Activated CD4-positive, alpha-beta memory T cell treated with anti-CD3 and anti-CD28 coated beads, Interleukin-2, amount 10 ng/mL, durations not matched to agents 7 days and 5 days (primary cell): ENCODE measurements at regions not wholly inside any gene's neighbourhood (a gene's known extent, or its start where the extent isn't known, plus 50 kb on each side); places are given as distances from the start of the nearest gene placed in this dataset.
"Not testable (repeated sequence)": the region's sequence is repeated elsewhere in the genome, so short reads cannot be mapped to it uniquely, and the experiment has no call there.

Experiments
- CTCF ChIA-PET: fragments of 350-600 bp; sonication (Branson Sonifier 250); formaldehyde crosslinking; loops from one replicate; lab custom pipeline; 2021; ENCODE audit warnings: antibody characterized with exemption, inconsistent platforms; lab: Charles Lee
- POLR2A ChIA-PET: fragments of 350-600 bp; sonication (Branson Sonifier 250); formaldehyde crosslinking; loops from one replicate; lab custom pipeline; 2021; ENCODE audit warnings: antibody characterized with exemption; lab: Charles Lee
- DNase-seq: peaks from one replicate; pipeline ENCODE4 v3.0.0-alpha.2; 2020
- H3K27ac Mint-ChIP-seq: one replicate; pipeline ENCODE4 v1.8.0; 2021; ENCODE audit warnings: mild to moderate bottlenecking, mixed read lengths
- H3K27me3 Mint-ChIP-seq: one replicate; pipeline ENCODE4 v1.8.0; 2021; ENCODE audit warnings: mixed read lengths
- H3K36me3 Mint-ChIP-seq: one replicate; pipeline ENCODE4 v1.8.0; 2021; ENCODE audit warnings: low read depth, mixed read lengths
- H3K4me1 Mint-ChIP-seq: one replicate; pipeline ENCODE4 v1.8.0; 2021; ENCODE audit warnings: mixed read lengths
- H3K4me3 Mint-ChIP-seq: one replicate; pipeline ENCODE4 v1.8.0; 2021; ENCODE audit warnings: mild to moderate bottlenecking, mixed read lengths
- H3K9me3 Mint-ChIP-seq: one replicate; pipeline ENCODE4 v1.8.0; 2021; ENCODE audit warnings: mixed read lengths

DNA sequence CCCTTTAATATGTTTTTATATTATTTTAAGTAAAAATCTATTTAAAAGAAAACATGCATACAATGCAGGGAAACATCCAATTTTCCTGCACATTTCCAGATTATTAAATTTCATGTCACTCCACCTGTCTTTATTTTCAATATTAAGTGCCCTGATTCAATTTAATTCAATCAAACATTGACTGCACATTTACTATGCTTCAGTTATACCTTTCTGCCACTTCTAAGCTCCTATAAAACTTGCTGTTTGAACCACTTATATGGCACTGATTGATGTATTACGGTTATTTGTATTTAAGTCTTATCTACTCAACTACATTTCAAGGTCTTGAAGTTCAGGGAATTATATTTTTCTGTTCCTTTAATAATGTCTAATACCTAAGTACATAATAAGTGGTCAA lies 198.0 kb downstream of the CAVIN4 start:
- no peaks in the 10 kb centered on the region for H3K36me3 Mint-ChIP-seq
- ChIA-PET CTCF (no interaction called here), POLR2A (no interaction called here)
- no peaks in the 10 kb centered on the region for H3K4me1 Mint-ChIP-seq
- peaks cover 3% of the 10 kb centered on the region for H3K9me3 Mint-ChIP-seq
- H3K27me3 Mint-ChIP-seq, result no peaks in the 10 kb centered on the region
- no peak overlapping the region for H3K4me3 Mint-ChIP-seq
- H3K27ac Mint-ChIP-seq, result no peak overlapping the region
- no peak for DNase-seq

DNA sequence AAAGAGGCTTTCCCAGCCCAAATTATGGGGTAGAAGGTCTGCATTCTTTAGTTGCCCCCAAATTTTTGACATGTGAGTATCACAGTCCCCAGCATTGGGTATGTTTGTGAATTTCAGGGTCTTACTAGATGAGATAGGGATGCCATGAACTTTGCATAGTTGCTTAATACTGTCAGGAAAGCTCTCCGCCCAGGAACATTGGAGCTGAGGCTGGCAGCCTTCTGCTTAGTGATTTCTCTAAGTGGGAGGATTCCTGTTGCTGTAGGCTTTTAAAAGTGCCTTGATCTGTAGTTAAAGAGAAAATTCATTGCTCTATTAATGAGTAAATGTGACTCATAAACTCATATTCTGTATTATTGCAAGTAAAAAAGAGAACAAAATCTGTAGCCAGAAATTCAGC lies 206.9 kb downstream of the CAVIN4 start:
- ChIA-PET CTCF (no interaction called here), POLR2A (no interaction called here)
- DNase-seq, result no peak
- Mint-ChIP-seq H3K27me3 (no peaks in the 10 kb centered on the region), H3K4me1 (no peaks in the 10 kb centered on the region), H3K4me3 (no peak overlapping the region), H3K9me3 (peaks cover 3% of the 10 kb centered on the region), H3K36me3 (no peaks in the 10 kb centered on the region), H3K27ac (no peak overlapping the region)

DNA sequence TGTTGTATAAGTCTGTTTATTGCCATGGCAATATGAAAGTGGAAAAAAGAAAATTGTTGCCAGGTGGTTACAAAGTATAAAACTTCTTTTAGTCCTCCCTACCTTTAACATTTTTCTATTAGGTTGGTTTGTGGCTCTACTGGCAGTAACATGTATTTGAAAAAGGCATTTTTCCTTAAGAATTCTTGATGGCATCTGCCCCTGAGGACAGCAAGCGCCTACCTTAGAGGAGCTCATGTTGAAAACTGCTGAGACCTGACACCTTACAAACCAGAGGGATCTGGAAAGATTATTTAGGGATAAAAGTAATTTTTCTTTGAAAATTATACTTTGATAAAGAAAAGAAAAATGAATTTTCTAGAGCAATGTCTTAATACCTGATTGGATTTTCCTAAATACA lies 208.1 kb downstream of the CAVIN4 start:
- no peak overlapping the region for H3K27ac Mint-ChIP-seq
- no peak for DNase-seq
- H3K9me3 Mint-ChIP-seq, result peaks cover 3% of the 10 kb centered on the region
- no peaks in the 10 kb centered on the region for H3K27me3 Mint-ChIP-seq
- H3K4me1 Mint-ChIP-seq, result no peaks in the 10 kb centered on the region
- ChIA-PET CTCF (no interaction called here), POLR2A (no interaction called here)
- H3K4me3 Mint-ChIP-seq, result no peak overlapping the region
- H3K36me3 Mint-ChIP-seq, result no peaks in the 10 kb centered on the region

DNA sequence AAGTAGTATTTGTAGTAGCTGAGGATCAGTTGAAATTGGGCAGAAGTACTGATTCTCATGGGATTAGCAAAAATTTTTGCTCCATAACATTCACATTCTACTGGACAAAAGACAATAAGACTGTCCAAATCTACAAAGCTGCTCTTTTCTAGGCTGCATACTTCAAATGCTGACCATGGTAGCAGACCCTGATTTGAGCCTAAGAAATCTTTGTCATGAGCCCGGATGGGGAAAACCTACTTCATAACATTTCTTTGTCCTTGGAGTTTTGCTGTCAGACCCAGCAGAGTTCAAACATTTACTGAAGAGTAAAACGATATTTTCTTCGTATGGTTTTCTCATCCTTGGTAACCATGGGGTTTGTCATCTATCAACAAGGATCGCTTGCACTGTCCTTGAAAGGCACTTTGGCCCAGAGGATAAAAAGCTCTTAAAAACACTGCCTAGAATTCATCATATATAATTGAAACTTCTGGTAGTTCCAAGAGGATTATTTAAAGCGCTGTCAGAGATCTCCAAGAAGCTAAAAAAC lies 216.9 kb downstream of the CAVIN4 start:
- H3K36me3 Mint-ChIP-seq, result no peaks in the 10 kb centered on the region
- H3K4me1 Mint-ChIP-seq, result no peaks in the 10 kb centered on the region
- H3K4me3 Mint-ChIP-seq, result no peak overlapping the region
- POLR2A ChIA-PET, result no interaction called here
- H3K27ac Mint-ChIP-seq, result no peak overlapping the region
- DNase-seq, result no peak
- H3K9me3 Mint-ChIP-seq, result no peaks in the 10 kb centered on the region
- CTCF ChIA-PET, result no interaction called here
- H3K27me3 Mint-ChIP-seq, result no peaks in the 10 kb centered on the region

DNA sequence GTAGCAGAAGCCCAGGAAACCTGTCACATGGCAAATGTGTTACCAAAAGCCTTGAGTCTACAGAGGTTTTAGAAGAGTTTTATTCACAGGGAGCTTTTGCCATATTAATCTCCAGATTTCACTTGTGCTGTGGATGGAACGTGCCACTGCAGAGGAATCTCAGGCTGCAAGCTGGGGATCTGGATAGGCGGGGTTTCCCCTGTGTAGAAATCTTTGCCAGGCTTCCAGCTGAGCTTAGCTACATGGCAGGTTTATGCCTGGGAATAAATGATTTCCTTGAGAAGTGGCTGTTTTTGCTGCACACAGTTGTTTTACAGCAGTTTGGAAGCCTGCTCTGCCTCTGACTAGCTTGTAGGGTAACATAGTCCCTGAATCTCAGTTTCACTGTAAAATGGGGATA lies 224.6 kb upstream of the PLPPR1 start:
- CTCF ChIA-PET, result no interaction called here
- no peaks in the 10 kb centered on the region for H3K36me3 Mint-ChIP-seq
- H3K4me1 Mint-ChIP-seq, result no peaks in the 10 kb centered on the region
- H3K9me3 Mint-ChIP-seq, result peaks cover 3% of the 10 kb centered on the region
- no peaks in the 10 kb centered on the region for H3K27me3 Mint-ChIP-seq
- POLR2A ChIA-PET, result no interaction called here
- H3K27ac Mint-ChIP-seq, result no peak overlapping the region
- no peak overlapping the region for H3K4me3 Mint-ChIP-seq
- no peak for DNase-seq

DNA sequence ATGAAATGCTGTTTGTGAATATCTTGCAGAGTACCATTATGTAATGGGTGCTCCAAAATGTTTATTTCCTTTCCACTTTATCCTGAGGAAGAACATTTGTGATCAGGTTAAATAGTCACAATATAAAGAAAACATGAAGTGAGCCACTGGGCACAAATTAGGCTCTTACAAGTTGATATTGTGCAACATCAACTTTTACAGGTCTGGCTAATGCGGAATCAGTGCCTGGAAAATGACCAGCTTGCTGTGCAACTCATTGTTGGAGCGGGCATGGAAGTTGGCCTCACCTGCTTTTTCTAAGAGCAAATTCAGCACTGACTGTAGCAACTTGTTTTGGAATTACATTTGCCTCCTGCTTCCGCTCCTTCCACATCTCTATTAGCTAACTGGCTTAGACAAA lies 216.9 kb upstream of the PLPPR1 start:
- H3K27me3 Mint-ChIP-seq, result no peaks in the 10 kb centered on the region
- no peaks in the 10 kb centered on the region for H3K4me1 Mint-ChIP-seq
- ChIA-PET POLR2A (no interaction called here), CTCF (no interaction called here)
- DNase-seq, result no peak
- H3K36me3 Mint-ChIP-seq, result no peaks in the 10 kb centered on the region
- no peaks in the 10 kb centered on the region for H3K9me3 Mint-ChIP-seq
- no peak overlapping the region for H3K4me3 Mint-ChIP-seq
- no peak overlapping the region for H3K27ac Mint-ChIP-seq

DNA sequence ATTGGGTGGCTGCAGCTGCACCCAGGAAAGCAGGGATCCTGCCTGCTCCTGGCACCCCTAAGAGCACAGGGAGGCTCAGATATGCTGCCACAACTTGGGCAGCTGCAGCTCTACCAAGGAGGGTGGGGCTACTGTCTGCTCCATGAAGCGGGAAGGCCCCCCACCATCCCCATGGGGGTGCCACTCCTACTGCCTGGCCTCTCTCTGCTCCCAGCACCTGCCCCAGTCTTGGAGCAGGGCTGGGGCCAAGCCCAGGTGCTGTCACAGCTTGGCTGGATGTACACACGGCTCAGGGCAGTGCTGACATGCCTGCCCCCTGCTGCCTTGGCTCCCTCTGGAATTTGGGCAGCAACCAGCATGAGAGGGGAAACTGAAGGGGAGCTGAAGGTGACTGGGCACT lies 214.7 kb upstream of the PLPPR1 start:
- H3K27ac Mint-ChIP-seq, result no peak overlapping the region
- H3K4me3 Mint-ChIP-seq, result no peak overlapping the region
- no peaks in the 10 kb centered on the region for H3K27me3 Mint-ChIP-seq
- no peaks in the 10 kb centered on the region for H3K4me1 Mint-ChIP-seq
- ChIA-PET POLR2A (no interaction called here), CTCF (no interaction called here)
- H3K9me3 Mint-ChIP-seq, result no peaks in the 10 kb centered on the region
- H3K36me3 Mint-ChIP-seq, result no peaks in the 10 kb centered on the region
- DNase-seq, result no peak

DNA sequence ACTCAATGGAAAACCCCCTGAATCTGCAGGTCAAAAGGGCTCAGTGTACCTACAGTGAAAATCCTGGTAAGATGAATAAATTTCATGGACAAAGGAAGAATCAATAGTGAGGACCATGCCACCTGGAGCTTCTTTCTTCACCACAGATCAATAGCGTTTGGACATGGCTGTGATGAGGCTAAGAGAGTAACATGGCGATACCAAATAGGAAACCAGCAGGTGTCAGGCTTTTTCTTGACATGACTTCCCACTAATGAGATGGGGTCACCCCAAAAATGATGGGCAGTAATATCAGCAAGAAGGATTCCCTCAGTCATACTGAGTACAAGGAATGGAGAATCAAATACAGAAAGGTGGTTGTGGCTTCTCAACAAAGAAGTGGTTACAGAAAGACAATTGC lies 208.5 kb upstream of the PLPPR1 start:
- CTCF ChIA-PET, result no interaction called here
- no peak for DNase-seq

DNA sequence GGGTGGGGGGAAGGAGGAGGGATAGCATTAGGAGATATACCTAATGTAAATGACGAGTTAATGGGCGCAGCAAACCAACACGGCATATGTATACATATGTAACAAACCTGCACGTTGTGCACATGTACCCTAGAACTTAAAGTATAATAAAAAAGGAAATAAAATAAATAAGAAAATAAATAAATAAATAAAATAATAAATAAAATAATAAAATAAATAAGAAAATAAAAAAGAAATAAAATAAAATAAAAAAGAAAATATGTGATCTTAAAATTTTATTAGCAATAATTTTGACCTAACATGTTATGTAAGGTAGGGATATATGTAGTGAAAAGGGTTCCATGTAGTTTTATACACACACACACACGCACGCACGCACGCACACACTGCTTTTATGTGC lies 195.5 kb upstream of the PLPPR1 start:
- DNase-seq, H3K36me3 Mint-ChIP-seq, H3K4me1 Mint-ChIP-seq, H3K27ac Mint-ChIP-seq, H3K4me3 Mint-ChIP-seq, POLR2A ChIA-PET, CTCF ChIA-PET, H3K9me3 Mint-ChIP-seq, H3K27me3 Mint-ChIP-seq: not testable (repeated sequence)

More for the DNA sequence above, 208.5 kb upstream of the PLPPR1 start:
- POLR2A ChIA-PET, result no interaction called here
- H3K9me3 Mint-ChIP-seq, result no peaks in the 10 kb centered on the region
- no peaks in the 10 kb centered on the region for H3K36me3 Mint-ChIP-seq
- no peak overlapping the region for H3K4me3 Mint-ChIP-seq
- no peaks in the 10 kb centered on the region for H3K27me3 Mint-ChIP-seq
- no peaks in the 10 kb centered on the region for H3K4me1 Mint-ChIP-seq
- no peak overlapping the region for H3K27ac Mint-ChIP-seq

DNA sequence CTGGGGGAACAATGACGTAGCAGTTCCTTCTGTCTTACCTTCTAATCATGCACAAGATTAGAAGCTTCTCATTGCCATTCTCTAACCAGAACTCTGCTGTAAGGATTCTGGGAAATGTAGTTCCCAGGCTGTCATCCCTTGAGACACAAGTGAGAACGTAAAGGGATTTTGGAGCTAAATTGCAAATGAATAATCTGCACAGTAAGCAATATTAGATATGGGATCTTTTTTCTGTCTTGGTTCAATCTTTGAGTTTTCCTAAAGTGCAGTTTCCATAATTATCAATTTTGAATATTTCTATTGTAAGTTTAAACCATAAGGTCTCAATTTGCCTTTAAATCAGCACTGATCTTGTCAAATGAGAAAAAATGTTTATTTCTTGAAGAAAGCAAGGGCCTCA lies 189.7 kb upstream of the PLPPR1 start:
- DNase-seq, result no peak
- no peaks in the 10 kb centered on the region for H3K4me1 Mint-ChIP-seq
- H3K9me3 Mint-ChIP-seq, result no peaks in the 10 kb centered on the region
- H3K36me3 Mint-ChIP-seq, result no peaks in the 10 kb centered on the region
- no peaks in the 10 kb centered on the region for H3K27me3 Mint-ChIP-seq
- ChIA-PET POLR2A (no interaction called here), CTCF (no interaction called here)
- H3K27ac Mint-ChIP-seq, result no peak overlapping the region
- no peak overlapping the region for H3K4me3 Mint-ChIP-seq

DNA sequence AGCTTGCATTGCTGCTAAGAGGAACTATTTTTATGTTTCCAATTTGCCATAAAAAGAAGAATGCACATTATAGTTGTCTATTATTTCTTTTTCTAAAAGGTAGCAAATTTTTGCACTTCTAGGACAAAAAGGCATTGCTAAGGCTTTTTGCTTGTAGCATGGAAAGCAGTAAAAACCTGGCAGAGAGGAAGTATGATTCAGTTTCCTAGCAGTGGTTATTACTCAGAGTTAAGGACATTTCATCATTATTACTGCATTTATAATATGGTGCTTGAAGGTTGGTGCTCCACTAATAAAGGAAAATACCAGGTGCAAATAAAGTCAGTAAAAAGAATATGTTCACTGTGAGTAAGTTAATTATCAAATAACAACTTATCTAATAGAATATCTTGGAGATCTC lies 179.8 kb upstream of the PLPPR1 start:
- Mint-ChIP-seq H3K27ac (no peak overlapping the region), H3K27me3 (no peaks in the 10 kb centered on the region), H3K4me3 (no peak overlapping the region), H3K36me3 (no peaks in the 10 kb centered on the region), H3K9me3 (no peaks in the 10 kb centered on the region), H3K4me1 (no peaks in the 10 kb centered on the region)
- ChIA-PET CTCF (no interaction called here), POLR2A (no interaction called here)
- no peak for DNase-seq

DNA sequence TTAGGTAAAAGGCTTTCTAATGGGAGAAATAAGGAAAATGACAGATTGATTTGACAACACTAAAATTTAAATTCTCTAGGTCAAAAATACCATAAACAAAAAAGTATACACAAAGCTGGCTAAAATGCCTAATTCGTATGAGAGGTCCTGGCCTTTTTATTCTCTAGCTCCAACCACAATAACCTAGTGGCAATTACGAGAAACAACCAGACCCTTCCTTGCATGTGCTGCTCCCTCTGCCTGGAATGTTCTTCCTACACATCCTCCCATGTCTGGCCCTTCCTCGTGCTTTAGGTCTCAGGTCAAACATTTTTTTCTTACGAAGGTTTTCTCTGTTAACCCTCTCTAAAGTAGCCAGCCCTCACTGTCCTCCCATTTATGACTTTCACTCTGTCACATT lies 176.4 kb upstream of the PLPPR1 start:
- H3K27me3 Mint-ChIP-seq, result no peaks in the 10 kb centered on the region
- H3K4me3 Mint-ChIP-seq, result no peak overlapping the region
- H3K9me3 Mint-ChIP-seq, result no peaks in the 10 kb centered on the region
- no peak overlapping the region for H3K27ac Mint-ChIP-seq
- no peak for DNase-seq
- no peaks in the 10 kb centered on the region for H3K4me1 Mint-ChIP-seq
- ChIA-PET CTCF (no interaction called here), POLR2A (no interaction called here)
- no peaks in the 10 kb centered on the region for H3K36me3 Mint-ChIP-seq

DNA sequence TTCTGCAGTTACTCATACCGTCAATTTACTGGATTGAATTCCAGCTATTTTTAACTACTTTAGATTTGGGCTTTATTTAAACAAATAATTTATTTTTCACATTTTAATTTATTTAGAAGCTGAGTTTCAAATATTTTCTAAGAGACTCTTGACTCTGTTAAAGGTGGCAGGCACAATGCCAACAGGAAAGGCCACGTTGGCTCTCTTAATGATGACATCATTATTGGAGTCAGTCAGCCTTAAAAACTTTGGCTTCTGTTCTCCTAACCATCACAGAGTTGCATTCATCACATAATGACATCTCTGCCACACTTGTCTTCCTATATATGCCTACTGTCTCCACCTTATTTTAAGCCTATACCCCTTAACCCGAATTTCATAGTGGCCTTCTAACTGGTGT lies 172.3 kb upstream of the PLPPR1 start:
- DNase-seq, result no peak
- CTCF ChIA-PET, result no interaction called here
- no peaks in the 10 kb centered on the region for H3K27me3 Mint-ChIP-seq
- no peak overlapping the region for H3K27ac Mint-ChIP-seq
- no peak overlapping the region for H3K4me3 Mint-ChIP-seq
- no peaks in the 10 kb centered on the region for H3K9me3 Mint-ChIP-seq
- H3K4me1 Mint-ChIP-seq, result no peaks in the 10 kb centered on the region
- H3K36me3 Mint-ChIP-seq, result no peaks in the 10 kb centered on the region
- POLR2A ChIA-PET, result no interaction called here

DNA sequence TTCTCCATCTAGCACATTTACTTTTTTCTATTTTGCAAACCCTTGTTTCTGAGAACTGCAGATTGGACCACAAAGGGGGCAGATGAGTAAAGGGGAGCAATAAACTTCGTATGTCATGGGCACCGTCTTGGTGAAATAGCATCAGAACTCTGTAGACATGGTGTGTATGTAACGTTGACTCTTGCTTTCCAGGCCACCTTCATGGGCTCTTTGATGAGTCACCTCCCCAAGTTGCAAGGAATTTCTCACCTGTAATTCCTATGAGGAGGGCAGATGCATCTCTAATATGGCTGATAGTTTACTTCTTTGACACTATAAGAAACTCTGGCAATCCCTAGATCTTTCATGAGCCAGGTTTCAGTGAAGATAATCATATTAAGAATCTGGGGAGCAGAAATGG lies 163.4 kb upstream of the PLPPR1 start:
- Mint-ChIP-seq H3K9me3 (peaks cover 2% of the 10 kb centered on the region), H3K27me3 (no peaks in the 10 kb centered on the region), H3K27ac (no peak overlapping the region), H3K4me3 (no peak overlapping the region), H3K36me3 (no peaks in the 10 kb centered on the region), H3K4me1 (no peaks in the 10 kb centered on the region)
- CTCF ChIA-PET, result no interaction called here
- DNase-seq, result no peak
- POLR2A ChIA-PET, result no interaction called here

DNA sequence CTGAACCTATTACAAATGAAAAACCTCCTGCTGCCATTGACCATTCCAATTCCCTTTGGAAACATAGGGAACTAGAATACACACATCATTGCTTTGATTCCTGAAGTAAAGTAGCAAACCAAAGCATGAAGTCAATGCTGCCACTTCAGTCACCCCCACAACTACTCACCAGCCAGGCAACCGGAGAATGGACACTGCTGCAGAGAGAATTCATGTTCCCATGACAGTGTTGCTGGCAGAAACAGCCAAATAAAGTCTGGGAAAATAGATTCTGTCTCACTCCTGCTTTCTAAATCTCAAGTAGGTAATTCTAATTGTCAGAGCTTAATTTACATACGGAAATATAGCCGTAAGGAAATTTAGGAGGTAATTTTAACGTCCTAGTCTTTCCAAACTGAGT lies 162.9 kb upstream of the PLPPR1 start:
- Mint-ChIP-seq H3K4me1 (no peaks in the 10 kb centered on the region), H3K9me3 (peaks cover 2% of the 10 kb centered on the region), H3K27ac (no peak overlapping the region), H3K4me3 (no peak overlapping the region), H3K36me3 (no peaks in the 10 kb centered on the region), H3K27me3 (no peaks in the 10 kb centered on the region)
- DNase-seq, result no peak
- ChIA-PET CTCF (no interaction called here), POLR2A (no interaction called here)
